PC-9 (cell line): ENCODE measurements at regions not wholly inside any gene's neighbourhood (a gene's known extent, or its start where the extent isn't known, plus 50 kb on each side); places are given as distances from the start of the nearest gene placed in this dataset.

Experiments
- CTCF ChIP-seq: fragments of 200-600 bp; sonication (generic); conservative IDR thresholded peaks from 2 replicates; pipeline ENCODE4 v1.6.1; 2017; ENCODE audit warnings: mixed run types, antibody characterized with exemption, mild to moderate bottlenecking, moderate library complexity
- EZH2 ChIP-seq: fragments of 200-600 bp; sonication (generic); IDR thresholded peaks from 2 replicates; pipeline ENCODE4 v1.8.0; 2017; ENCODE audit warnings: antibody characterized with exemption, low read depth

DNA sequence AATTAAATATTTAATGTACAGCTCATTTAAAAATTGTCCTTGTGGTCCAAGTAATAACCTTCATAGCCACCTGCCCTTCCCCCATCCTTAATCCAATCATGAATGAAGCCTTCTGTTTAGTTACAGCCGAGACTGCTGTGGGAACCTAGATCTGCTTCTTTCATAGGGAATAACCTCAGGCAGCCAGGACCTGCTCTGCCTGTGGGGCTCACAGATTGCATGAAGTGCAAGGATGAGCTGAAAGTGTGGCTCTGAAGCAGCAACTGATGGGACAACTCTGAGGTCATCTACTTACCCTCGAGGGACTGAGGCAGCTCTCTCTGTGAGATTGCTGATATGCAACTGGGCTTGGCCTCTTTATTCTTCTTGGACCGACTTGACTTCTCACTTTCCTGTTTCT lies 169.8 kb downstream of the POTEB3 start:
- no peak for TF ChIP-seq CTCF
- no peak for TF ChIP-seq EZH2
